RCC 7860 (cell line): ENCODE measurements at regions not wholly inside any gene's neighbourhood (a gene's known extent, or its start where the extent isn't known, plus 50 kb on each side); places are given as distances from the start of the nearest gene placed in this dataset.
"Not testable (repeated sequence)": the region's sequence is repeated elsewhere in the genome, so short reads cannot be mapped to it uniquely, and the experiment has no call there.

ENCODE experiments used
- DNase-seq: peaks from one replicate; pipeline ENCODE4 v3.0.0-alpha.2; 2015; ENCODE audit warnings: low spot score
- FAIRE-seq: peaks from 2 replicates; lab custom pipeline; 2012; peaks lifted over from hg19 to GRCh38; lab: Jason Lieb, UNC

DNA sequence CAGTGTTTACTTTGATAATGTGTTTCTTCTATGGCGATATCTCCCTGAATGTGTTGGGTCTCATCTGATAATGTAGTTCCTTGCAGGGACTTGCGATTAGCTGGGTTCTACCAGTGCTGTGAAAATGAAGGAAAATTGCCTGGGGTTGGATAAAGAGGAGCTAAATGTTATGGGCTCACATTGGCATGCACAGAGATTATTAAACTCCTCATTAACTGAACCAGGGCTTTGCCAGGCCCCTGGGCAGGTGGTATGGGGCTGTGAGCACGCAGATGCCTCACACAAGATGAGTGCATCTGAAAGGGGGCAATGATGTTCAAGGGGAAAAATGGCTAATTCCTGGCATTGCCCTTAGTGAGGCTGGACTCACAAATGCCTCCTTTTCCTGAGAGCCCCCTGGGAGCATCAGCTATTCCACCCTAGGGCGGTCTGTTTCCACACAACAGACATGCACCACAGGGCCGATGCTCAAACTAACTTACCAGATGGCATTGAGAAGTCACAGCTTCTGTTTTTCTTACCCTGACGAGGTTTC lies 321.1 kb downstream of the SEC16B start:
- DNase-seq = no peak
- FAIRE-seq = no peak

GRCh38 chr1:177648138-177648537 lies 321.7 kb downstream of the SEC16B start:
- no peak for DNase-seq
- FAIRE-seq = no peak

DNA sequence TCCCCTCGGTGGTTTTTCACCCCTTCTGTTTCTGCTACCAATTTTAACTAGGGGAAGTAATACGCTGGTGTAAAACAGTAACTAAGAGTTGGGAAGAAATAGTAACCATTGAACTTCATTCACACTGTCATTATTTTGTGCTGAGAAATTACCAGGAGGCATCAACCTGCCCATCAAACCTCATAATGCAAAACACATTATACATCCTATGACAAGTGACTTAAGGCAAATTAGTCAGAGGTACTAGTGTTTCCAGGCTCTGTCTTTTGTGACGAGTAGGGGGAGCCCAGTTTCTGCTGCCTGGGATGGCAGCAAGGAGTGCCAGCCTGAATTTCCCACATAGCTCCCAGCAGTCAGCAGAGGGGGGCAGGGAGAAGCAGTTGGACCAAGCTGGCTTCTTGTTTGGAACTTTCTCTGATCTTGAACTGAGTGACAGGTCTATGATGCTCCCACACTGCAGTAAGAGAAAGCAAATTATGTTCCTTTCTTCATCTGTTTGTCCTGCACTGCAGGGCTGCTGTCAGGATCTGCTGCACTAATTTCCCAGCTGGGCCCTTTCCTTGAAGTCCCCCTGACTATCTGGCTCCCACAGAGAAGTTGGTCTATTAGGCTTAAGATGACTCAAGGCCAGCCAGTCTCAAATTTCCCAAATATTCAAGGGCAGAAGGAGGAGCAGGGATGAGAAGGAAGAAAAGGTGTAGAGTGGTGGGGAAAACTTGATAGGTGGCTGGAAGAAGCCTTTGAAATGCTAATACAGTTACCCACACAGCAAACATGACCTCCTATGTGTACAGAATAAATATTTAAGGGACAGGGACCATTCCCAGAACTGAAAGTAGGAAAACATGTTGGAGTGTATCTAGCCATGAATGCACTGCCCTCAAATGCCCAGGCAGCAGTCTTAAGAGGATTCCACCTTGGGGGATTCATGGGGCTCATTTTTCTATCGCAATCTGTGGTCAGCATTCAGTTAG lies 322.8 kb downstream of the SEC16B start:
- no peak for FAIRE-seq
- DNase-seq = no peak

DNA sequence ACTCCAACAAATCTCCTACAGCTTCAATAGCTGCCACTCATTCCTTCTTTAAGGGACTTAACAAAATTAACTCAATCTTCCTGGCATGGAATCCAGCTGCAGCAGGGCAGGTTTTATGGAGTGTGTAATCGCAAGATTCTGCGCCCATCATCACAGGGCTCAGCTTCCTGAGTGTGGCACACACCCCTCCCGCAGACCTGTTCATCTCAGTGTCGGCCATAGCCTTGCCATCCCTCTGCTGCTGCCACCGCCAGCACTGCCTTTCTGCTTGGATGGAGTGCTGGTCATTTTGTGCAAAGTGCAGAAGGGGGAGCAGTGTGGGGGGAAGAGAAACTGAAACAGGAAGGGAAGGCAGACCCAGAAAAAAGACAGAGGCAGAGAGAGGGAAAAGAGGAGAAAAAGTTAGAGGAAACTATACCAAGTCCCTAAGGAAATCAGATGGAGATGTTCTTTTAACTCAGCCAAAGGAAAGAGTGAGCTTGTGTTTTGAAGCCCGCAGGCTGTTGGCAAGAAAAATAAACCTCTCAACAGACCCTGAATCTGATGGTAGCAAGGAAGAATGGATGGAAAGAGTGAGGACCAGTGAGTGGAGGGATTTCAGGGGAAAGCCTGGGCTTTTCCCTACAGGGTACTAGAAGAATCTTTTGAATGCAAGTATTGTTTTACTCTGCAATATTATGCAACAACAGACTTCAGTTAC lies 324.2 kb downstream of the SEC16B start:
- no peak for FAIRE-seq
- DNase-seq = no peak

- DNase-seq = no peak
- no peak for FAIRE-seq
Measured at GRCh38 chr1:177640687-177641086, 329.2 kb downstream of the SEC16B start.

GRCh38 chr1:177634151-177634550 lies 335.7 kb downstream of the SEC16B start:
- not testable (repeated sequence) for FAIRE-seq, DNase-seq

- DNase-seq = no peak
Measured at GRCh38 chr1:177632923-177633615, 336.8 kb downstream of the SEC16B start.

DNA sequence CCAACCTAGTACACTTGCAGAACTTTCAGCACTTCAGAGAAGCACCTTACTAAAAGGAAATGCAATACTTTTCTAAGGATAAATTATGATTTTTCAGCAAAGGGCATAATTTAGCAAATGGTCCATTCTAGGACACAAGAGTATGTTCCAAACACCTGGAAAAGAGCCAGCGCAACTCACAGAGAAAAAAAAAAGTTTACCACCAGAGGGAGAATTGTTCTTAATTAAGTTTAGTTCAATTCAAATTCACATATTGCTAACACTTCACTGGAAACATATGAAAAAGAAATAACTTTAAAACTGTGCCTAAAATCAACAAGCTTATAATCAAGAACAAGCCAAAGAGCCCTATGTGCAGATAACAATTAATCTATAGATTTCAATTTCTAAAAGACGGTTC lies 338.1 kb downstream of the SEC16B start:
- DNase-seq = no peak
- FAIRE-seq = no peak

More at GRCh38 chr1:177632923-177633615, 336.8 kb downstream of the SEC16B start:
- no peak for FAIRE-seq

- DNase-seq (no peak), FAIRE-seq (no peak)
Measured at GRCh38 chr1:177629526-177629925, 340.3 kb downstream of the SEC16B start.

- no peak for DNase-seq
- no peak for FAIRE-seq
Measured at GRCh38 chr1:177627148-177627910, 342.5 kb downstream of the SEC16B start.

- FAIRE-seq (no peak), DNase-seq (no peak)
Measured at GRCh38 chr1:177620636-177621190, 349.1 kb downstream of the SEC16B start.

GRCh38 chr1:177615251-177615650 lies 354.6 kb downstream of the SEC16B start:
- FAIRE-seq (no peak), DNase-seq (no peak)

- FAIRE-seq = no peak
- no peak for DNase-seq
Measured at GRCh38 chr1:177611402-177611801, 358.5 kb downstream of the SEC16B start.

DNA sequence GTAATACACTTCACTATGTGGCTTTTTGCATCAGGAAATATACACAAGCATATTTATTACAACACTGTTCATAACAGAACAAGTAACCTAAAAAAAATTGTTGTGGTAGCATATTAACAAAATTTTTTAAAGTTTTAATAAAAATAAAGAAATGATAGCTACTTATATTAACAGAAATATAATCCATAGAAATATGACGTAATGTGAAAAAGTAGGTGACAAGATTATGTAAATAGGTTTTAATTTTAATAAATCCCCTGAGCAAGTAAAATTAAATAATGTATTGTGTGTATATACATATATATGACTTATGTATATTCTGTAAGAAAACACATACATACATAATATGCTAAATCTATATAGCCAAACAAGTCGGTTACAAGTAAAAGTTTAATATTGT lies 359.9 kb downstream of the SEC16B start:
- FAIRE-seq = no peak
- no peak for DNase-seq

DNA sequence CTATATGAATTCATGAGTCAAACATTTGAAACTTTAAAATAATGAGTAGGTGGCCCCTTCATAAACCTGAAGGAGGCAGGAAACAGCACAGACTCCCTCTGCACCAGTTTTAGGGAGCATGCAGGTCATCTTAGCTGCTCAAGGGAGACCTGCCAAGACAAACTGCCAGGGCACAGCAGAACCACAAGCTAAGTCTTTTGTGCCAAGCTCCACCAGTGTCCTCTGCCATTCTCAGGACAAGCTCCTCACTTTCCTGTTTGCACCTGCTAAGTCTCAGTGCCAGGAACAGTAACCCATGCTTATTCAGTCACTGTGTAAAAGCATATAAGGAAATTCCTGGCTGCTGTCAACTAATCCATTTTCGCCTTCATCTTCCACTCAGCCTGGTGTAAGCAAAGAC lies 368.9 kb downstream of the SEC16B start:
- FAIRE-seq (no peak), DNase-seq (no peak)

- FAIRE-seq = no peak
Measured at GRCh38 chr1:177600321-177600720, 369.5 kb downstream of the SEC16B start.

DNA sequence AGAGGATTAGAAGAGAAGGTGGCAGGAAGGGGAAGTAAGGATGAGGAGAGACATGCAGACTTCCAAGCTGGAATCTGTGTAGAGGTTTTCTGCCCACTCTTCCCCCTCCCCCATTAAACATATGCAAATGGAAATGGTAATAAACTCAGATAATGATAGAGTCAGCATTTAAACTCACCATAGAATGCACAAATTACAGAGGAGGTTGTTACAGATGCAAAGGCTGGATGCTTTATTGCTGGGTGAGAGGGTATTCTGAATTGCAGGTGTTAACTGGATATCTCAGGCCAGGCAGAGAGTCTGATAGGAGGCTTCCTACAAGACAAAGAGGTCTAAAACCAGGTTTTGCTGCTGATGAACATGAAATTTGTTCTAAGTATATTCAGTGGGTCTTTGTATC lies 372.5 kb downstream of the SEC16B start:
- FAIRE-seq (no peak), DNase-seq (no peak)

More at GRCh38 chr1:177600321-177600720, 369.5 kb downstream of the SEC16B start:
- DNase-seq = no peak

DNA sequence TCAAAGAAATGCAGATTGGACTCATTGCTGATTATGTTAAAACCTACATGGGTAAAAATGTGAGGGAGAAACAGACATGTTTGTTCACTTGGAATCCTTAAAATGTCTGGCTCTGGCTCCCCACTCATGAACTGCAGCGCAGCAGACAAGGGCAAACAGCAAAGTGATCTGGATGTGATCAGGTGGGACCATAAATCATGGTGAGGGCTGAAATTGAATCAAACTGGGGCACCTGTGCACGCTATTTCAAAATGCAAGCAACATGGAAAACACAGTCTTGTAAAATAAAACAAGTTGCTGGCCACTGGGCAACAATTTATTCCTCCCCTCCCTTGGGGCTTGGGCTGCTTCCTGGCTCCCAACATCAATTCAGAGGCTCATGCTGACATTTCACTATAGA lies 373.4 kb downstream of the SEC16B start:
- DNase-seq (no peak), FAIRE-seq (no peak)

DNA sequence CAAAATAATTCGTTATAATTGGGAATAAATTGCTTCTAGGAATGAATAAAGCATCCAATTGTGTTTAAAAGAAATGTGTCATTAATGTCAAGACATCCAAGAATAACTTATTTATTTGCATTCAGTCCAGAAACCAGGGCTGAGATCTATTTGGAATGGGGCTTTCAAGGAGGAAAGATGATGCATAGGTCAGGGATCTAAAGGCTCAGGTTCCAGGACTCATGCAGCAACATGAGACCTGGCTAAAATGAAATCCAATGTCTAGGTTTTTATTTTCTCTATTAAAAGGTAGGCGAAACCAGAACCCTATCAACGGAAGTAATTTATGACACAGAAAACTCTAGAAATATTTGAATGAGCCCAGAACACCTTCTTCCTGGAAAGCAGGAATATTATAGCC lies 376.8 kb downstream of the SEC16B start:
- no peak for FAIRE-seq

DNA sequence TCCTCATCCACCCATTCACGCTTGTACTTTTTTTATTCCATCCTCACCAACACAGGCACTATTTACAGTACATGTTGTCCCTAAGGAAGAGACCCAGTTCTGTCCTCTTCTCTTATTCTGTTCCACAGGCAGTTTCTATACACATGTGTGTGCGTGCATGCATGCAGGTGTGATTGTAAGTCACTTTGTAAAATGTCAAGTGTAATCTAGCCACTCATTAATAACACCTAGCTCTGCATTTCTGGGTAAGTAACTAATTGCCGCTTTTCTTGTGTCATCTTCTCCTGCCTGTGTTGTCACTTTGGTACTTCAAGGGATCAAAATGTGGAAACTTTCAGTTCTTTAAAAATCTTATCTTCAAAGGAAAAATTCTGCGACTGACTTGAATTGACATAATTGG lies 377.2 kb downstream of the SEC16B start:
- no peak for DNase-seq
- FAIRE-seq = no peak

More for the DNA sequence above, 376.8 kb downstream of the SEC16B start:
- DNase-seq = no peak
